GM23338 (cell line): ENCODE measurements at regions not wholly inside any gene's neighbourhood (a gene's known extent, or its start where the extent isn't known, plus 50 kb on each side); places are given as distances from the start of the nearest gene placed in this dataset.

Experiments used
- ATAC-seq: fragments of 200-7000 bp; cut with Tn5 transposase; 3 replicates; pipeline ENCODE4 v1.9.1; 2020
- DNase-seq: peaks from one replicate; pipeline ENCODE4 v3.0.0-alpha.2; 2015; ENCODE audit warnings: low spot score
- H2AFZ ChIP-seq: fragments of 200-600 bp; sonication (generic); 2 replicates; pipeline ENCODE4 v1.8.0; 2016; ENCODE audit warnings: antibody characterized with exemption, mild to moderate bottlenecking, moderate library complexity
- H3F3A ChIP-seq: fragments of 200-600 bp; sonication (generic); replicated peaks from 2 replicates; pipeline ENCODE4 v1.8.0; 2017; ENCODE audit warnings: antibody characterized with exemption, mixed run types, low read depth
- H3K27ac ChIP-seq: fragments of 200-600 bp; sonication (generic); 2 replicates; pipeline ENCODE4 v1.6.1; 2016; ENCODE audit warnings: low read depth
- H3K27me3 ChIP-seq: fragments of 200-600 bp; sonication (generic); 2 replicates; pipeline ENCODE4 v1.8.0; 2016; ENCODE audit warnings: mild to moderate bottlenecking, mixed run types, moderate library complexity; ENCODE audit not compliant: insufficient read depth
- H3K36me3 ChIP-seq: fragments of 200-600 bp; sonication (generic); 2 replicates; pipeline ENCODE4 v1.8.0; 2016; ENCODE audit warnings: mild to moderate bottlenecking; ENCODE audit not compliant: insufficient read depth
- H3K4me1 ChIP-seq: fragments of 200-600 bp; sonication (generic); 2 replicates; pipeline ENCODE4 v1.8.0; 2016; ENCODE audit warnings: mild to moderate bottlenecking, moderate library complexity; ENCODE audit not compliant: insufficient read depth
- H3K4me2 ChIP-seq: fragments of 200-600 bp; sonication (generic); 2 replicates; pipeline ENCODE4 v1.7.1; 2017; ENCODE audit warnings: mixed run types
- H3K4me3 ChIP-seq: fragments of 200-600 bp; sonication (generic); 2 replicates; pipeline ENCODE4 v1.6.1; 2016; ENCODE audit warnings: mixed run types
- H3K79me2 ChIP-seq: fragments of 200-600 bp; sonication (generic); replicated peaks from 2 replicates; pipeline ENCODE4 v1.8.0; 2017; ENCODE audit warnings: mild to moderate bottlenecking; ENCODE audit not compliant: insufficient read depth
- H3K9me2 ChIP-seq: fragments of 200-600 bp; sonication (generic); 2 replicates; pipeline ENCODE4 v1.8.0; 2017; ENCODE audit not compliant: insufficient read depth
- H4K20me1 ChIP-seq: fragments of 200-600 bp; sonication (generic); replicated peaks from 2 replicates; pipeline ENCODE4 v1.8.0; 2017; ENCODE audit warnings: mild to moderate bottlenecking; ENCODE audit not compliant: insufficient read depth
- H3K27ac Mint-ChIP-seq: 2 replicates; pipeline ENCODE4 v1.8.0; 2020; ENCODE audit warnings: inconsistent platforms, mild to moderate bottlenecking, moderate library complexity, mixed read lengths
- H3K27me3 Mint-ChIP-seq: 3 replicates; pipeline ENCODE4 v1.8.0; 2022; ENCODE audit warnings: low read depth, mild to moderate bottlenecking, moderate library complexity, mixed read lengths, inconsistent platforms; ENCODE audit not compliant: insufficient read depth, poor library complexity
- H3K36me3 Mint-ChIP-seq: 3 replicates; pipeline ENCODE4 v1.8.0; 2021; ENCODE audit warnings: low read depth, mild to moderate bottlenecking, inconsistent platforms, moderate library complexity, mixed read lengths
- H3K4me1 Mint-ChIP-seq: 3 replicates; pipeline ENCODE4 v1.8.0; 2020; ENCODE audit warnings: mild to moderate bottlenecking, inconsistent platforms, mixed read lengths
- H3K4me3 Mint-ChIP-seq: 3 replicates; pipeline ENCODE4 v1.8.0; 2021; ENCODE audit warnings: moderate library complexity, mild to moderate bottlenecking, inconsistent platforms, mixed read lengths
- H3K9me3 Mint-ChIP-seq: 3 replicates; pipeline ENCODE4 v1.8.0; 2020; ENCODE audit warnings: moderate library complexity, mild to moderate bottlenecking, inconsistent platforms, mixed read lengths
- EZH2 ChIP-seq: fragments of 200-600 bp; sonication (generic); IDR thresholded peaks from one replicate; pipeline ENCODE4 v1.8.0; 2017; ENCODE audit warnings: antibody characterized with exemption, mild to moderate bottlenecking, low read depth; ENCODE audit not compliant: unreplicated experiment
- JUNB ChIP-seq: IDR thresholded peaks from one replicate; pipeline ENCODE4 v1.6.1; 2016; ENCODE audit warnings: antibody characterized with exemption; ENCODE audit not compliant: unreplicated experiment
- NANOG ChIP-seq: IDR thresholded peaks from 2 replicates; pipeline ENCODE4 v1.6.1; 2016; ENCODE audit warnings: antibody characterized with exemption, borderline replicate concordance
- STAT1 ChIP-seq: IDR thresholded peaks from one replicate; pipeline ENCODE4 v1.6.1; 2016; ENCODE audit warnings: antibody characterized with exemption; ENCODE audit not compliant: unreplicated experiment
- ZNF331 ChIP-seq: fragments of 250-450 bp; sonication (Bioruptor Pico); IDR thresholded peaks from 2 replicates; pipeline ENCODE4 v1.5.0; 2020; ENCODE audit warnings: low read depth, mild to moderate bottlenecking, moderate library complexity
- TF ChIP-seq, protein P1 (sequence below): IDR thresholded peaks from one replicate; pipeline ENCODE4 v1.6.1; 2018; ENCODE audit warnings: antibody characterized with exemption; ENCODE audit not compliant: unreplicated experiment
- TF ChIP-seq, protein P2 (sequence below): IDR thresholded peaks from 2 replicates; pipeline ENCODE4 v1.6.1; 2016; ENCODE audit warnings: antibody characterized with exemption

DNA sequence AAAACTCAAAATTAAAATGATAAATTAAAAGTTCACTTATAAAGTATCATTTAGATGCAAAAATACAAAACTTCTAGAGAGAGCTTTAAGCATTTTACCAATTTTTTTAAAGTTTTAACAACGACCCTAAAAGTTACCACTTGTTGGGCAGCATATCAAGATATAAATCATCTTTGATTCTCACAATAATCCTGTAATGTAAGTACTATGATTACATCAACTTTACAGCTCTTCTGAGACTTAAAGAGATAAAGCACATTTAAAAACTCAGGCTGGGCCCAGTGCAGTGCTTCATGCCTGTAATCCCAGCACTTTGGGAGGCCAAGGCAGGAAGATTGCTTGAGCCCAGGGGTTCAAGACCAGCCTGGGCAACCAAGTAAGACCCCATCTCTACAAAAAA is 202.7 kb upstream of the GPC6 start (continued):
- TF ChIP-seq, protein P1, sequence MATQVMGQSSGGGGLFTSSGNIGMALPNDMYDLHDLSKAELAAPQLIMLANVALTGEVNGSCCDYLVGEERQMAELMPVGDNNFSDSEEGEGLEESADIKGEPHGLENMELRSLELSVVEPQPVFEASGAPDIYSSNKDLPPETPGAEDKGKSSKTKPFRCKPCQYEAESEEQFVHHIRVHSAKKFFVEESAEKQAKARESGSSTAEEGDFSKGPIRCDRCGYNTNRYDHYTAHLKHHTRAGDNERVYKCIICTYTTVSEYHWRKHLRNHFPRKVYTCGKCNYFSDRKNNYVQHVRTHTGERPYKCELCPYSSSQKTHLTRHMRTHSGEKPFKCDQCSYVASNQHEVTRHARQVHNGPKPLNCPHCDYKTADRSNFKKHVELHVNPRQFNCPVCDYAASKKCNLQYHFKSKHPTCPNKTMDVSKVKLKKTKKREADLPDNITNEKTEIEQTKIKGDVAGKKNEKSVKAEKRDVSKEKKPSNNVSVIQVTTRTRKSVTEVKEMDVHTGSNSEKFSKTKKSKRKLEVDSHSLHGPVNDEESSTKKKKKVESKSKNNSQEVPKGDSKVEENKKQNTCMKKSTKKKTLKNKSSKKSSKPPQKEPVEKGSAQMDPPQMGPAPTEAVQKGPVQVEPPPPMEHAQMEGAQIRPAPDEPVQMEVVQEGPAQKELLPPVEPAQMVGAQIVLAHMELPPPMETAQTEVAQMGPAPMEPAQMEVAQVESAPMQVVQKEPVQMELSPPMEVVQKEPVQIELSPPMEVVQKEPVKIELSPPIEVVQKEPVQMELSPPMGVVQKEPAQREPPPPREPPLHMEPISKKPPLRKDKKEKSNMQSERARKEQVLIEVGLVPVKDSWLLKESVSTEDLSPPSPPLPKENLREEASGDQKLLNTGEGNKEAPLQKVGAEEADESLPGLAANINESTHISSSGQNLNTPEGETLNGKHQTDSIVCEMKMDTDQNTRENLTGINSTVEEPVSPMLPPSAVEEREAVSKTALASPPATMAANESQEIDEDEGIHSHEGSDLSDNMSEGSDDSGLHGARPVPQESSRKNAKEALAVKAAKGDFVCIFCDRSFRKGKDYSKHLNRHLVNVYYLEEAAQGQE, result no peak
- TF ChIP-seq, protein P2, sequence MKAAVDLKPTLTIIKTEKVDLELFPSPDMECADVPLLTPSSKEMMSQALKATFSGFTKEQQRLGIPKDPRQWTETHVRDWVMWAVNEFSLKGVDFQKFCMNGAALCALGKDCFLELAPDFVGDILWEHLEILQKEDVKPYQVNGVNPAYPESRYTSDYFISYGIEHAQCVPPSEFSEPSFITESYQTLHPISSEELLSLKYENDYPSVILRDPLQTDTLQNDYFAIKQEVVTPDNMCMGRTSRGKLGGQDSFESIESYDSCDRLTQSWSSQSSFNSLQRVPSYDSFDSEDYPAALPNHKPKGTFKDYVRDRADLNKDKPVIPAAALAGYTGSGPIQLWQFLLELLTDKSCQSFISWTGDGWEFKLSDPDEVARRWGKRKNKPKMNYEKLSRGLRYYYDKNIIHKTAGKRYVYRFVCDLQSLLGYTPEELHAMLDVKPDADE, result no peak

DNA sequence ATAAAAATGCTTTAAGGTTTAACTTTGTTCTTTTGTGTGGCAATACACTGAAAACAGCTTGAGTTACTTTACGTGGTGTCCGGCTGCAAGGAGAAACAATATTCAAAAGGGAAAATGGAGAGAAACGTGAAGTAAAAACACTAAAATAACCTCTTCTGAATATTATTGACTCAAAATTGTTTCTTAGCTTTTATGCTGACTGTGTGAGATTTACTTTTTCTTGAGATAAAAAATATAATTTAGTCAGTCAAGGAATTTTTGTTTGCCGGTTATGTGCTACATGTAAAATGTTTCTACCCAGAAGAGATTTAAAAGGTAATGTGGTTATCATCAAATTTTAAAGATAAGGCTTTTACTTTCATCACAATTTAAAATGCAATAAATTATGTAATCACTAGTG is 200.6 kb upstream of the GPC6 start:
- no peaks in the 10 kb centered on the region for H3K9me2 ChIP-seq
- Mint-ChIP-seq H3K4me1 (peaks cover 3% of the 10 kb centered on the region), H3K36me3 (no peaks in the 10 kb centered on the region), H3K4me3 (no peak overlapping the region), H3K27me3 (no peaks in the 10 kb centered on the region), H3K9me3 (no peaks in the 10 kb centered on the region; the same call in 2 of the 3 replicates), H3K27ac (no peak overlapping the region)
- TF ChIP-seq JUNB (no peak), NANOG (no peak), STAT1 (no peak), EZH2 (no peak), ZNF331 (CRISPR knock-in tag) (no peak)
- TF ChIP-seq, protein P1, result no peak
- H3K79me2 ChIP-seq, result no peaks in the 10 kb centered on the region
- no peaks in the 10 kb centered on the region for H3F3A ChIP-seq
- H3K4me1 ChIP-seq, result no peaks in the 10 kb centered on the region
- no peak overlapping the region for H3K4me3 ChIP-seq
- H3K4me2 ChIP-seq, result no peak overlapping the region
- DNase-seq (no peak), ATAC-seq (no peak)
- H3K36me3 ChIP-seq, result no peaks in the 10 kb centered on the region
- H3K27me3 ChIP-seq, result no peaks in the 10 kb centered on the region
- H2AFZ ChIP-seq, result no peak overlapping the region
- no peak overlapping the region for H3K27ac ChIP-seq
- no peaks in the 10 kb centered on the region for H4K20me1 ChIP-seq
